Heart right ventricle (tissue), 16 donors: ENCODE measurements at regions not wholly inside any gene's neighbourhood (a gene's known extent, or its start where the extent isn't known, plus 50 kb on each side); places are given as distances from the start of the nearest gene placed in this dataset.

Source experiments
- ATAC-seq, 8 donors: fragments of 200-7000 bp; cut with Tn5 transposase; one replicate each; pipeline ENCODE4 v1.9.1; 2020; ENCODE audit warnings: mild to moderate bottlenecking in 8 of 8, moderate library complexity in 8 of 8, moderate number of reproducible peaks in 1 of 8
- DNase-seq, 2 donors: peaks; one replicate each; pipeline ENCODE4 v3.0.0-alpha.2; 2020
- H3K27ac ChIP-seq, 10 donors: fragments of 200-600 bp; sonication (generic) in 2 of 10; one replicate each; pipeline versions ENCODE4 v1.5.0 to v1.8.0; 2020 to 2022; ENCODE audit warnings: mild to moderate bottlenecking in 3 of 10
- H3K27me3 ChIP-seq, 7 donors: fragments of 200-600 bp; one replicate each; pipeline ENCODE4 v1.8.0; 2021 to 2022; ENCODE audit warnings: mild to moderate bottlenecking in 2 of 7
- H3K36me3 ChIP-seq, 9 donors: fragments of 200-600 bp; sonication (generic) in 1 of 9; one replicate each; pipeline versions ENCODE4 v1.5.0 to v1.8.0; 2020 to 2022; ENCODE audit warnings: mild to moderate bottlenecking in 2 of 9
- H3K4me1 ChIP-seq, 9 donors: fragments of 200-600 bp; sonication (generic) in 1 of 9; one replicate each; pipeline versions ENCODE4 v1.5.0 to v1.8.0; 2020 to 2022; ENCODE audit warnings: mild to moderate bottlenecking in 4 of 9
- H3K4me3 ChIP-seq, 10 donors: fragments of 200-600 bp; sonication (generic) in 2 of 10; one replicate each; pipeline versions ENCODE4 v1.5.0 to v1.8.0; 2020 to 2022; ENCODE audit warnings: mild to moderate bottlenecking in 7 of 10, moderate library complexity in 2 of 10
- H3K9me3 ChIP-seq, 11 donors: fragments of 200-600 bp in 10 of 11; sonication (generic) in 2 of 11; one replicate each; pipeline versions ENCODE4 v1.5.0 to v1.8.0; 2013 to 2022; ENCODE audit warnings: mild to moderate bottlenecking in 2 of 11, control low read depth in 1 of 11, moderate library complexity in 1 of 11
- whole genome bisulfite sequencing, 2 donors: extraction: QIAGEN DNeasy Blood & Tissue Kit; methylation state at CpG; one replicate each; pipeline ENCODE4 v1.1.7; 2013; ENCODE audit warnings: inconsistent platforms in 1 of 2; 5-methylcytosine and 5-hydroxymethylcytosine counted together
- intact Hi-C, 10 donors: fragments of 100-400 bp; cut with DNase I; formaldehyde crosslinking; loops; one replicate each; pipeline versions ENCODE4 v1.11.1 to v1.14.2; 2022
- TF ChIP-seq, protein P1 (sequence below), 9 donors: fragments of 200-600 bp; sonication (generic) in 2 of 9; IDR thresholded peaks; one replicate each; pipeline versions ENCODE4 v1.5.0 to v1.8.0; 2021 to 2022; ENCODE audit warnings: antibody characterized with exemption in 9 of 9, mild to moderate bottlenecking in 5 of 9, moderate library complexity in 1 of 9
- donor health status: Arrhythmogenic right ventricular cardiomyopathy.
- donor health status: ischemic (EF 13 %, LVEDD 7.1; RV severe dilation, severe dysfunction).
- donor health status: healthy with polysubstance abuse.
- donor health status: DM: no; HTN: yes; CAD: no.
- donor health status: DM: no; HTN: no; CAD: no.
- donor health status: ischemic (EF 25% LVEDD 6.9; RV normal size, moderate dysfunction).
- donor health status: ischemic (EF 25% LVEDD 5.7; RV mildly dilated, moderate dysfunction).
- donor health status: healthy.
- donor health status: DM: yes; HTN: yes; CAD: no.
- donor health status: Ischemic cardiomyopathy.
- donor health status: ischemic (EF 35%, LVEDD 5.7; RV mildly dilated, moderate dysfunction).
- donor health status: nonischemic (EF 11% LVEDD 7.7; RV severe dilation, severe dysfunction).
- donor health status: DM: yes; HTN: yes; CAD: no.
- donor health status: PGD.
- donor health status: ischemic (EF 29% LVEDD 5.4; RV normal size, mild dysfunction).
- donor health status: nonischemic (EF 23%, LVEDD 6.1; RV moderate dilation, normal function).

DNA sequence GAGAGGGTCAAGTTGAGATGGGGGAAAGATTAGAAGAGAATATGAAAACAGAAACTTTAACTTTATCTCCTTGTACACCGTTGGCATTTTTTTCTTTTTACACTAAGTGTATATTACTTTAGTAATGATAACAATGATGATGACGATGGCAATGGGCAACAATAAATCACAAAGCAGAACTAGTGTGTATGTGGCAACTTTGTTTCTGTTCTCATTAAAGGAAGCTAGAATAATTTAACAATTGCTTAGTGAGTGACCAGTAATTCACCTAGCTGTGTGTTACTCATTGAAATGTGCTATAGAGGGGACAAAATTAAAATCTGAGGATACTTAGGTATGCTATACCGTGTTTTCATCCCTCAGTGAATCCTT, 318.5 kb upstream of the TBL1XR1 start:
- Histone ChIP-seq H3K27ac (peak overlapping the region in 8 of 10 donors; percentile 29 to 83 (median 68)), H3K36me3 (no peaks in the 10 kb centered on the region)
- WGBS, 2 donors: 52 to 54% methylated on average over 3 of the region's 3 CpGs

DNA sequence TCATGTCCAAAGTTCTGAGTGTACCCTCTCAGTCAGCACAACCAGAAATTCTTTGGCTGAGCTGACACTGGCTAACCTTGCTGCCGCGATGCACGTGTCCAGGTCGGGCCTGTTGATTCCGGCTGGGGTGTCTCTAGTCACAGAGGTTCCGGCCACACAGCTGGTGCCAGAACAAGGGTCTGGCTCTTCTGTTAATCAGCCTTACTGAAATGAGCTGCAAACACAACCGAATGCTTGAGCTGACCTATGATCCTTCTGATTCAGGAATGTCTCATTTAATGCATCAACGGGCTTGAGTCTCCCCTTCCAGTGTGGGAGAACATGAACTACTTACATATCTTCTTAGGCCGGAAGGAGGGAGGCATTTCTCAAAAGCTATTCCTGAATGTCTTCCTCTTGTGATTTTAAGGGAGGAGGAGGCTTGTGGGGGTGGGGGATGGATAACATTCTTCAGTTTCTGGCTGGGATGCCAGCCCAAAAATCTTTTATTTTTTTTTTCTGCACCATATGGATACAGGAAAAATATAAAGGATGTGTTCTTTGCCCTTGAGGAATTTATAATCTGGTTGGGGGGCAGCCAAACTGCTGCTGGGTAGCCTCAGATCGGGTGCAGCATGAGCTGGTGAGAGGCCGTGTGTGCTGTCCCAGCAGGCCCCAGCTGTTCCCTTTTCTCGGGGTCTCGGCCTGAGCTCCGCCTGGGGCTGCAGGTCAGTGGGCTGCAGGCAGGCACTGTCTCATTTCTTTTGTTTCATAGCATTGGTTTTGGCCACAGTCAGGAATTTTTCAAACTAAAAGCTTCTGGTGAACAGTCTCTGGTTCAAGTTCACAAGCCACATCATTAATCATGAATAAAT, 319.1 kb upstream of the TBL1XR1 start:
- DNase-seq (peak; percentile 43 to 56), ATAC-seq (peak; percentile 63 to 93 (median 84))
- Histone ChIP-seq H3K36me3 (no peaks in the 10 kb centered on the region), H3K4me1 (peaks cover 6 to 57% (median 35%) of the 10 kb centered on the region in 9 donors), H3K9me3 (no peaks in the 10 kb centered on the region), H3K27ac (peak overlapping the region; percentile 18 to 83 (median 62)), H3K27me3 (no peaks in the 10 kb centered on the region), H3K4me3 (no peak overlapping the region)
- TF ChIP-seq, protein P1, sequence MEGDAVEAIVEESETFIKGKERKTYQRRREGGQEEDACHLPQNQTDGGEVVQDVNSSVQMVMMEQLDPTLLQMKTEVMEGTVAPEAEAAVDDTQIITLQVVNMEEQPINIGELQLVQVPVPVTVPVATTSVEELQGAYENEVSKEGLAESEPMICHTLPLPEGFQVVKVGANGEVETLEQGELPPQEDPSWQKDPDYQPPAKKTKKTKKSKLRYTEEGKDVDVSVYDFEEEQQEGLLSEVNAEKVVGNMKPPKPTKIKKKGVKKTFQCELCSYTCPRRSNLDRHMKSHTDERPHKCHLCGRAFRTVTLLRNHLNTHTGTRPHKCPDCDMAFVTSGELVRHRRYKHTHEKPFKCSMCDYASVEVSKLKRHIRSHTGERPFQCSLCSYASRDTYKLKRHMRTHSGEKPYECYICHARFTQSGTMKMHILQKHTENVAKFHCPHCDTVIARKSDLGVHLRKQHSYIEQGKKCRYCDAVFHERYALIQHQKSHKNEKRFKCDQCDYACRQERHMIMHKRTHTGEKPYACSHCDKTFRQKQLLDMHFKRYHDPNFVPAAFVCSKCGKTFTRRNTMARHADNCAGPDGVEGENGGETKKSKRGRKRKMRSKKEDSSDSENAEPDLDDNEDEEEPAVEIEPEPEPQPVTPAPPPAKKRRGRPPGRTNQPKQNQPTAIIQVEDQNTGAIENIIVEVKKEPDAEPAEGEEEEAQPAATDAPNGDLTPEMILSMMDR (IDR thresholded peaks at IDR 0.05): no peak
- intact Hi-C loops: loop anchor here in 2 of 10 donors (10.0 kb wide), 2 partner anchors 238 to 268 kb away; no protein-coding TSS in a partner anchor
- 17 to 20% methylated on average over 14 of the region's 14 CpGs for WGBS, 2 donors

More for the DNA sequence above, 318.5 kb upstream of the TBL1XR1 start:
- intact Hi-C loops: loop anchor here in 2 of 10 donors (10.0 kb wide), 2 partner anchors 239 to 269 kb away; no protein-coding TSS in a partner anchor
- ATAC-seq (no peak), DNase-seq (no peak)
- Histone ChIP-seq H3K9me3 (no peaks in the 10 kb centered on the region), H3K4me3 (no peak overlapping the region), H3K4me1 (peaks cover 6 to 63% (median 35%) of the 10 kb centered on the region in 9 donors), H3K27me3 (no peaks in the 10 kb centered on the region)
- TF ChIP-seq, protein P1 (IDR thresholded peaks at IDR 0.05): no peak

DNA sequence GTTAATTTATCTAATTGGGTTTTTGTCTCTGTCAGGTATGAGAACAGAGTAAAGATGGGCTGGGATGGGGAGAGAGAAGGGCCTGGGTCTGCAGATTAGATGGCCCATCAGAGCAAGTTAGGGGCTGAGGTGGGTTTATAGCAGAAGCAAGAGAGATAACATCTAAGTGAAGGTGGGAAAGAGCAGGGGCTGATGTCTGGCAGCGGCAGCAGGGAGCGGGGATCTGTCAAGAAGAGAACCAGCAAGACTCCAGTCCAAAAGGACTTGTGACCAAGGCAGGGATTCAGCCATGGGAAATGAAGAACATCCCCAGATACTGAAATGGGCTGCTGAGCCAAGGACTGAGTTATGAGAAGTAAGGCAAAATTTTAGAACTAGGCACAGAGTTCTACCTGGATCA, 320.6 kb upstream of the TBL1XR1 start:
- Histone ChIP-seq H3K4me3 (no peak overlapping the region), H3K27ac (no peak overlapping the region), H3K36me3 (no peaks in the 10 kb centered on the region), H3K4me1 (peaks cover 6 to 50% (median 34%) of the 10 kb centered on the region in 9 donors), H3K27me3 (no peaks in the 10 kb centered on the region), H3K9me3 (no peaks in the 10 kb centered on the region)
- no peak for DNase-seq
- TF ChIP-seq, protein P1 (IDR thresholded peaks at IDR 0.05): no peak
- intact Hi-C loops: loop anchor here in 2 of 10 donors (10.0 kb wide), 2 partner anchors 237 to 267 kb away; no protein-coding TSS in a partner anchor
- ATAC-seq: no peak
- 98 to 99% methylated on average over 2 of the region's 2 CpGs for WGBS, 2 donors

DNA sequence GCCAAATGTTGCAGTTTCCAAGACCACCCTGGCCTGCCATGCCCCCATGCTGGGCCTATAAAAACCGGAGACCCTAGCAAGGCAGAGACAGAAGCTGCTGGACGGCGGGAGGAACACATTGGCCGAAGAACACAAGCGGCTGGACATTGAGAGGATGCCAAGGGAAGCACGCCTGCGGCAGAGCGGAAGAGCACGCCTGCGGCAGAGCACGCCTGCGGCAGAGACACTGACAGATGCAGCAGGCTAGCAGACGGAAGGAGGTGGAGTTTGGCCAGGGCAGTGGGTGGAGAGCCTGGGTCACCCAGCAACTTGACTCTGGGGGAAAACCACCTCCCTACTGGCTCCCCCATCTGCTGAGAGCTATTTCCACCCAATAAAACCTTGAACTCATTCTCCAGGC, 322.3 kb upstream of the TBL1XR1 start:
- no peak overlapping the region for H3K4me3 ChIP-seq
- H3K27ac ChIP-seq: no peak overlapping the region
- DNase-seq: no peak
- peaks cover 6 to 33% (median 21%) of the 10 kb centered on the region in 9 donors for H3K4me1 ChIP-seq
- no peaks in the 10 kb centered on the region for H3K36me3 ChIP-seq
- TF ChIP-seq, protein P1 (IDR thresholded peaks at IDR 0.05): no peak
- H3K27me3 ChIP-seq: no peaks in the 10 kb centered on the region
- WGBS, 2 donors: 95% methylated on average over 13 of the region's 13 CpGs
- no peak for ATAC-seq
- H3K9me3 ChIP-seq: no peaks in the 10 kb centered on the region
- intact Hi-C loops: loop anchor here in 2 of 10 donors (10.0 kb wide), 2 partner anchors 235 to 265 kb away; no protein-coding TSS in a partner anchor
